Choroid plexus epithelial cell (primary cell): ENCODE measurements at regions not wholly inside any gene's neighbourhood (a gene's known extent, or its start where the extent isn't known, plus 50 kb on each side); places are given as distances from the start of the nearest gene placed in this dataset.
"Not testable (repeated sequence)": the region's sequence is repeated elsewhere in the genome, so short reads cannot be mapped to it uniquely, and the experiment has no call there.

Experiments
- DNase-seq: peaks from one replicate; pipeline ENCODE4 v3.0.0-alpha.2; 2010; ENCODE audit warnings: low read depth
- H3K4me3 ChIP-seq: 2 replicates; pipeline ENCODE4 v1.5.1; 2011; ENCODE audit warnings: low read depth, mild to moderate bottlenecking, control low read depth, low read length, moderate library complexity
- TF ChIP-seq, protein P1 (sequence below): conservative IDR thresholded peaks from 2 replicates; pipeline ENCODE4 v1.5.1; 2011; ENCODE audit warnings: low read depth, mild to moderate bottlenecking, control low read depth, inconsistent platforms, low read length, moderate library complexity

DNA sequence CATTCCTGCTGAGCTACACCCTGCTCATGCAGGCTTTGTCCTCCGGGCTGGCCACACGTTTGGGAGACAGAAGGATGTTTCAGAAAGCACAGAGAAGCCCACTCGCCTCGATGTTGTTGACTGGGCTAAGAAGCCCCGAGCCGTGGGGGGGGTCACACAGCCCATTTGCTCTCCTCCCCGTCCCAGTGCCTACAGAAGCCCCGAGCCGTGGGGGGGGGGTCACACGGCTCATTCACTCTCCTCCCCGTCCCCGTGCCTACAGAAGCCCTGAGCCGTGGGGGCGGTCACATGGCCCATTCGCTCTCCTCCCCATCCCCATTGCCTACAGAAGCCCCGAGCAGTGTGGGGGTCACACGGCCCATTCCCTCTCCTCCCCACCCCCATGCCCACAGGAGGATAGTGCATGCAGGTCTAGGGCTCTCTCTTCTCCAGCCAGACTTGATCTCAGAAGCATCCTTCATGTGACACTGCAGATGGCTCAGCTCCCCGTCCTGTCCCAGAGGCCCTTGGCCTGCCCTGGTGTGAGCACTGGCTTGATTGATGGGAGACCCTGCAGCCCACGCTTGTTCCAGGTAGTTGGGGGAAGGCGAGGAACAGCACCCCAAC is 72.9 kb downstream of the NPIPB11 start:
- DNase-seq, H3K4me3 ChIP-seq: not testable (repeated sequence)

DNA sequence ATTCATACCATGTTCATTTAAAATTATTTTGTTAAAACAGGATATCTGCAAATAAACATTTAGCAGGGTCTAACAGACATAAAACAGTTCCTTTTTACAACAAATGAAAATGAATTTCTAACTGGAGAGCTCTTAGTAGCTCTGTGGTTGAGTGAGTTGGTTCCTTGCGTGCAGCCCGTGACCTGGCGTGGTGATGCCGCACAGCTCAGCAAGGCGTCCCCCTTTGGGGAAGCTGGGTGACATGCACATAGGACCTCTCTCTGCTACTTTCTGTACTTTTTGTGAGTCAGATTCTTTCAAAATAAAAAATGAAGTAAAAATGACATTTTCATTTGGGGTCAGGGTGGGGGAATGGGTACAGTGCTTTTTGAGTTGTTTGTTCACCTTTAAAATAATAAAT is 75.9 kb downstream of the NPIPB11 start:
- not testable (repeated sequence) for DNase-seq, H3K4me3 ChIP-seq

DNA sequence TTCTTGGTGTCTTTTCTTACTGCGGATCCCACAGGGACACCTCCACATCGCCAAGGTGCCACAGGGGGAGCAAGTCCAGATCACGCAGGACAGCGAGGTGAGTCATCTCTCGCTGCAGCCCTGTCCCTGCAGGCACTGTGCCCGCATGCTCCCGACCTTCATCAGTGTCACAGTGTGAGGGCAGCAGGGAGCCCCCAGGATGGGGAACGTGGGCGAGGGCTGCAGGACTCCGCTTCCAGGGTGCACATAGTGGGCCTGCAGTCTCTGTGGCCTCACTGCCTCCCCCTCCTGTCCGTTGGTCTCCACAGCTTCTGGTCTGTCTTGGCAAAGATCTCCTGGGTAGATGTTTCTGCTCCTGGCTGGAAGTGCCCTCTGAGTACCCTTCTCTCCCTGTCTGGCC is 78.0 kb downstream of the NPIPB11 start:
- TF ChIP-seq, protein P1, sequence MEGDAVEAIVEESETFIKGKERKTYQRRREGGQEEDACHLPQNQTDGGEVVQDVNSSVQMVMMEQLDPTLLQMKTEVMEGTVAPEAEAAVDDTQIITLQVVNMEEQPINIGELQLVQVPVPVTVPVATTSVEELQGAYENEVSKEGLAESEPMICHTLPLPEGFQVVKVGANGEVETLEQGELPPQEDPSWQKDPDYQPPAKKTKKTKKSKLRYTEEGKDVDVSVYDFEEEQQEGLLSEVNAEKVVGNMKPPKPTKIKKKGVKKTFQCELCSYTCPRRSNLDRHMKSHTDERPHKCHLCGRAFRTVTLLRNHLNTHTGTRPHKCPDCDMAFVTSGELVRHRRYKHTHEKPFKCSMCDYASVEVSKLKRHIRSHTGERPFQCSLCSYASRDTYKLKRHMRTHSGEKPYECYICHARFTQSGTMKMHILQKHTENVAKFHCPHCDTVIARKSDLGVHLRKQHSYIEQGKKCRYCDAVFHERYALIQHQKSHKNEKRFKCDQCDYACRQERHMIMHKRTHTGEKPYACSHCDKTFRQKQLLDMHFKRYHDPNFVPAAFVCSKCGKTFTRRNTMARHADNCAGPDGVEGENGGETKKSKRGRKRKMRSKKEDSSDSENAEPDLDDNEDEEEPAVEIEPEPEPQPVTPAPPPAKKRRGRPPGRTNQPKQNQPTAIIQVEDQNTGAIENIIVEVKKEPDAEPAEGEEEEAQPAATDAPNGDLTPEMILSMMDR: peak; percentile 39
- not testable (repeated sequence) for H3K4me3 ChIP-seq, DNase-seq

DNA sequence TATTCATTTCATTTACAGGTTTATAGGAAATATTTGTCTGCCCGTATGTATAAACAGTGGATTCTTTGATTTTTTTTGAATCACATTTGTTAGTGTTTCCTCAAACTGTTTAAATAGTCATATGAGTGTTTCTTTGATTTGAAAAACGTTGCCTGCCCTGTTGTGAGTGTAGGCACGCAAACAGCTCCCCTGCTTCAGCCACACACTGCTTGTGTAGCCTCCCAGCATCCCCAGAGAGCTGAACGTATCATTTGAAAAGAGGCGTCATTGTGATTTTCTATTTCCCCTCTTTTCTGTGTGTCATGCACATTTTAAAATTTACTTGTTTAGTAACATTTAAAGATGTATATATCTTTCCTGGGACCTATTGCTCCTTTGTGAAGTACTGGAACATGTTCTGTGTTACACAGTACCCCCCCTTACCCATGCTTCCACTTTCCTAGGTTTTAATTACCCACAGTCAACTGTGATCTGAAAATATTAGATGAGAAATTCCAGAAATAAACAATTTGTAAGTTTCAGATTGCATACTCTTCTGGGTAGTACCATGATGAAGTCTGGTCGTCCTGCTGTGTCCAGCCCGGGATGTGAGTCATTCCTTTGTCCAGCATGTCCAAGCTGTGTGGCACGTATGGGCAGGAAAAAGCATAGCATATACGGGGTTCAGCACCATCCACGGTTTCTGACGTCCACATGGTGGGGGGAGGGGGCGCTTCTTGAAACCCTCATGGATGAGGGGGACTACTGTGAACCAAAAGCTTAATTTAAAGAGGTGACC is 78.7 kb downstream of the NPIPB11 start:
- peak; percentile 73 for DNase-seq
- H3K4me3 ChIP-seq: not testable (repeated sequence)

DNA sequence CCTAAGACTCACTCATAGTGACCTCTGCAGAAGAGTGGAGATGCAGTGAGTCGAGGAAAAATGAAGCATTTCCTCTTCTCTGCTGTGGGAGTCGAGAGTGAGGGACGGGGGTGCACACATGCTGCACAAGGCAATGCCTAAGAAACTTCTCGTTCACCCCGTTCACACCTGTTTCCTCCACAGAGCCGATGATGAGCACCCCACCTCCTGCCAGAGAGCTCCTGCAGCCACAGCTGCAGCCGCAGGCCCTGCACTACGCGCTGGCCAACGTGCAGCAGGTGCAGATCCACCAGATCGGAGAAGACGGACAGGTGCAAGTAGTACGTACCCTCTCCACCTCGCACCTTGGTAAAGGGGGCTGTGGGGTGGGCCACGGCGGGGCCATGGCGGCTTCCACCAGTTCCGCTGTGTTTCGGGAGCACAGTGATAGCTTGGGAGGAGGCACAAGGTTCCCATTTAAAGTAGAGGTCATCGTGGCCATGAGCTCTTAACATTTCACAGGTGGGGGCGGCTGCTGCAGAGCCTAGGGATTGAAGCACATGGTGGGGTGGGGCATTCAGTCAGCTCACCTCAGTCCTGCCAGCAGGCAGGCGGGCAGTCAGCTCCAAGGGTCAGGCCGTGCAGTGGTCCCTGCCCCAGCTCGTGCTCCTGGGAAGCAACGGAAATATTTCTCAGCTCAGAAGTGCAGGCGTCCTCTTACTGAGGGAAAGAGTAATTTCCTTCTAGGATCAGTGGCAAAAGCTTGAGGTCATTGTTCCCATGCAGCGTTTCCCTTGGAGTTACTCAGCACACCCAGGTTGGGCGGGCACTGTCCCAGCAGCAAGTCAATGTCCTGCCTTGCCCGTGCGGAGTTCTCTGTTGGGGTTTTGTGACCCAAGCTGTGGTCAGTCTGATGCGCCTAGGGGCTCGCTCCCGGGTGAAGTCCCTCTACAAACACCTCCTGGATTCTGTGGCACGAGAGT is 80.1 kb downstream of the NPIPB11 start:
- H3K4me3 ChIP-seq, DNase-seq: not testable (repeated sequence)

DNA sequence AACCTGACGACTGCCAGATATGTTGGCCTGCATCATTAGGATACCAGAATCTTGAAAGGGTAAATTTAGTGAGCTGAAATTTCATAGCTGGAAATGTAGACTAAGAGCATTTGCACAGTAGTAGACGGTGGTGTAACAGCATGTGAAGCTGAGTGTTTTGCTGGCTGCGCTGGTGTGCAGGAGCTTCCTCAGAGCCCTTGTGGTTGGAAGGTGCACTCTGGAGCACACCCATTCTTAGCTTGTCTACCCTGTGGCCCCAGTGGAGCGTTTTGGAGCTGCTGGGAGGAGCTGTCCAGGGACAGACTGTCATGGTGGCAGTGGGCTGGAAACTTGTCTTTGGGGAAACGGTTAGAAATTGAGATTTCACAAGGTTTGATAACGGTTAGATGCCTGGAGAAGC is 82.8 kb downstream of the NPIPB11 start:
- H3K4me3 ChIP-seq, DNase-seq: not testable (repeated sequence)

DNA sequence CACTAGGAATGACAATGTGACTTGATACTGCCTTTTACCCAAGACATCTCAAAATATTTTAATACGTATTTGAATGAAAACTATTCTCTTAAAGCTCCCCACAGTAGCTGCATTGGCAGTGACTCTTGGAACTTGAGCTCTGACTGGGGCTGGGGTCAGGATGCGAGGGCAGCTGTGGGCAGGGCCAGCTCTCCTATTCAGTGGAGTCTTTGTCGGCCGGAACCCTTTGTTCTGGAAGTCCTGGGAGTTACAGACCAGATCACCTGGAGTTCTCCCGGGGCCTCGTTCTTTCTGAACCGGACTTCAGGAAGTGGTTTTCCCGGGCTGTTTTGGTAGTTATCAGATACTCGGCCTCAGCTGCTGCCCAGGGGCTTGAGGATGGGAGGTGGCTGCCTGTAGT is 84.9 kb downstream of the NPIPB11 start:
- H3K4me3 ChIP-seq: no peak overlapping the region
- TF ChIP-seq, protein P1: no peak
- DNase-seq: no peak

DNA sequence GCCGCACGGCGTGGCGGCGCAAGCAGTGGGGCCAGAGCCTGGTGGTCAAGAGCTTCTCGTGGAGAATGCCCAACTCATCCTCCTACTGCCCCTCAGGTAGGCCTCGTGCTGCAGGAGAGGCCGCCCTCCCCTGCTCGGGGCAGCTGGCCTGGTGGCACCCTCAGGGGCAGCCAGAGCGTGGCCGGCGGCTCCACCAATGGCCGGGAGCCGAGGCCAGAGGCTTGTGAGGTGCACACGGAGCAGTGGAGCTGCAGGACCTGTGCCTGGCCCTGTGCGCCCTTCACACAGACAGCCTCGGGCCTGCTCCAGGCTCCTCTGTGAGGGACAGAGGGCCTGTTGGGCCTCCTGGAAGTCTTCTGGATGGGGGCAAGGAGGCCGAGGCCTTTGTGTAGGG is 85.5 kb downstream of the NPIPB11 start:
- DNase-seq: no peak
- H3K4me3 ChIP-seq: no peak overlapping the region
- TF ChIP-seq, protein P1: no peak

DNA sequence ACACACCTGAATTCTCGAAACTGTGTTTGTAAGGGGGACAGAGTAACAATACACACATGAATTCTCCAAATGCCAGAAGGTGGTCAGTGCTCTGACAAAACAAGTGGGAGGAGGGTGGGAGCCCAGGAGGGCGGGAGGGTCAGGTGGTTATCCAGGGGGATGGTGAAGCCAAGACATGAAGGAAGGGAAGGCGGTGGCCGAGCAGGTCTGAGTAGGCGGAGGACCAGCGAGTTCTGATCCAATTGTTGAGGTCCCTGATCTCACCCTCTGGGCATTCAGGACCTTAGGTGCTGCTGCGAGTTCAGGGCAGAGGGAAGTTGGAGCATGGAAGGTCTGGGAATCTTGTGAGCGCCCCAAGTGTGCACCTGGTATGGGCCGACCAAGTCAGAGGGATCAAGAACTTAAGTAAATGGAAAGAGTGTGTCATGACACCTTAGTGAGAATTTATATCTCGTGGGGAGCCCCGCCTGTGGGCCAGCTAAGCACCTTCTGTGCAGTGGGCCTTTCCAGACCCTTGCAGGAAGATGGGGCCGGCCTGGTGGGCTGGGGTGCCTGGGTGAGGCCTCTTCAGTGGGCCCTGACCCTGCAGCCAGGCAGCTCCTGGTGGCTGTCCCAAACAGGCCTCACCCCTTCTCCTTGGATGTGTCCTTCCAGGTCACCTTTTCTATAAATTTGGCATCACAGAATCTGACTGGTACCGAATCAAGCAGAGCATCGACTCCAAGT is 86.1 kb downstream of the NPIPB11 start:
- no peak overlapping the region for H3K4me3 ChIP-seq
- TF ChIP-seq, protein P1: no peak

More for the DNA sequence above, 86.1 kb downstream of the NPIPB11 start:
- DNase-seq: no peak
